Calu3 (cell line): ENCODE measurements at regions not wholly inside any gene's neighbourhood (a gene's known extent, or its start where the extent isn't known, plus 50 kb on each side); places are given as distances from the start of the nearest gene placed in this dataset.

Experiments
- BruUV-seq: library from RNA; stranded (reverse); fragments of 400-500 nt; replicated peaks from 2 replicates; lab custom pipeline; 2021; lab: Mats Ljungman, UMichigan
- CTCF ChIA-PET: fragments of 300-600 bp; sonication (Branson Sonifier 250); formaldehyde crosslinking; loops from one replicate; lab custom pipeline; 2022; ENCODE audit warnings: antibody characterized with exemption; lab: Charles Lee
- DNase-seq: peaks from one replicate; pipeline ENCODE4 v3.0.0; 2022
- H3K27ac Mint-ChIP-seq: one replicate; pipeline ENCODE4 v1.8.0; 2022; ENCODE audit warnings: mixed read lengths; ENCODE audit not compliant: unreplicated experiment
- H3K27me3 Mint-ChIP-seq: one replicate; pipeline ENCODE4 v1.8.0; 2022; ENCODE audit warnings: mixed read lengths; ENCODE audit not compliant: unreplicated experiment
- H3K36me3 Mint-ChIP-seq: one replicate; pipeline ENCODE4 v1.8.0; 2022; ENCODE audit warnings: mild to moderate bottlenecking, moderate library complexity, mixed read lengths; ENCODE audit not compliant: insufficient read depth, unreplicated experiment
- H3K4me1 Mint-ChIP-seq: one replicate; pipeline ENCODE4 v1.8.0; 2022; ENCODE audit warnings: mild to moderate bottlenecking, low read depth, mixed read lengths; ENCODE audit not compliant: unreplicated experiment
- H3K4me3 Mint-ChIP-seq: one replicate; pipeline ENCODE4 v1.8.0; 2022; ENCODE audit warnings: mild to moderate bottlenecking, low read depth, moderate library complexity, mixed read lengths; ENCODE audit not compliant: unreplicated experiment
- H3K9me3 Mint-ChIP-seq: one replicate; pipeline ENCODE4 v1.8.0; 2022; ENCODE audit warnings: low read depth, mixed read lengths; ENCODE audit not compliant: unreplicated experiment
- intact Hi-C: fragments of 100-400 bp; cut with micrococcal nuclease; formaldehyde crosslinking; loops from one replicate; pipeline ENCODE4 v1.10.0; 2022; ENCODE audit not compliant: unreplicated experiment
- TF ChIP-seq, protein P1 (sequence below): fragments of 200-600 bp; IDR thresholded peaks from one replicate; pipeline ENCODE4 v1.8.0; 2022; ENCODE audit warnings: antibody characterized with exemption; ENCODE audit not compliant: unreplicated experiment

DNA sequence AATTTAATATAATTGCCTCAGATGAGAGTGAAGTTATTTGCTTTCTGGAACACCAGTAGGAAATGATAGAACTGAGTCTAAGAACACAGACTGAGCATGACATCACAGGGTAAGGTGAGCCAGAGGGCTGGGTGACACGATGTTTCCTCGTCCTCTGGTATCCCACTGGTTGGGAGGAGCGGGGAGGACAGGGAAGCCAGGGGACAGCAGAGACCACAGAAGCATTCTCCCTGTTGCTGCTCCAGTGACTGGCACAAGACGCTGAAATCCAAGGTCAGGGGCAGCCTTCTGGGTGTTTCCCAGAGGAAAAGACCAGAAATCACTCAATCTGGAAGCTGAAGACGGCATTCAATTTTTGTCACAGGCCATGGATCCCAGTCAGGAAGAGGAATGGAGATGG is 363.4 kb upstream of the SOX11 start:
- H3K27ac Mint-ChIP-seq, result no peak overlapping the region
- intact Hi-C loops, result no loop called here
- TF ChIP-seq, protein P1, sequence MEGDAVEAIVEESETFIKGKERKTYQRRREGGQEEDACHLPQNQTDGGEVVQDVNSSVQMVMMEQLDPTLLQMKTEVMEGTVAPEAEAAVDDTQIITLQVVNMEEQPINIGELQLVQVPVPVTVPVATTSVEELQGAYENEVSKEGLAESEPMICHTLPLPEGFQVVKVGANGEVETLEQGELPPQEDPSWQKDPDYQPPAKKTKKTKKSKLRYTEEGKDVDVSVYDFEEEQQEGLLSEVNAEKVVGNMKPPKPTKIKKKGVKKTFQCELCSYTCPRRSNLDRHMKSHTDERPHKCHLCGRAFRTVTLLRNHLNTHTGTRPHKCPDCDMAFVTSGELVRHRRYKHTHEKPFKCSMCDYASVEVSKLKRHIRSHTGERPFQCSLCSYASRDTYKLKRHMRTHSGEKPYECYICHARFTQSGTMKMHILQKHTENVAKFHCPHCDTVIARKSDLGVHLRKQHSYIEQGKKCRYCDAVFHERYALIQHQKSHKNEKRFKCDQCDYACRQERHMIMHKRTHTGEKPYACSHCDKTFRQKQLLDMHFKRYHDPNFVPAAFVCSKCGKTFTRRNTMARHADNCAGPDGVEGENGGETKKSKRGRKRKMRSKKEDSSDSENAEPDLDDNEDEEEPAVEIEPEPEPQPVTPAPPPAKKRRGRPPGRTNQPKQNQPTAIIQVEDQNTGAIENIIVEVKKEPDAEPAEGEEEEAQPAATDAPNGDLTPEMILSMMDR, result no peak
- no TSS peak for BruUV-seq
- H3K27me3 Mint-ChIP-seq, result no peaks in the 10 kb centered on the region
- CTCF ChIA-PET, result no interaction called here
- no peak overlapping the region for H3K4me3 Mint-ChIP-seq
- DNase-seq, result no peak
- no peaks in the 10 kb centered on the region for H3K36me3 Mint-ChIP-seq
- H3K4me1 Mint-ChIP-seq, result no peaks in the 10 kb centered on the region
- H3K9me3 Mint-ChIP-seq, result peaks cover 9% of the 10 kb centered on the region

DNA sequence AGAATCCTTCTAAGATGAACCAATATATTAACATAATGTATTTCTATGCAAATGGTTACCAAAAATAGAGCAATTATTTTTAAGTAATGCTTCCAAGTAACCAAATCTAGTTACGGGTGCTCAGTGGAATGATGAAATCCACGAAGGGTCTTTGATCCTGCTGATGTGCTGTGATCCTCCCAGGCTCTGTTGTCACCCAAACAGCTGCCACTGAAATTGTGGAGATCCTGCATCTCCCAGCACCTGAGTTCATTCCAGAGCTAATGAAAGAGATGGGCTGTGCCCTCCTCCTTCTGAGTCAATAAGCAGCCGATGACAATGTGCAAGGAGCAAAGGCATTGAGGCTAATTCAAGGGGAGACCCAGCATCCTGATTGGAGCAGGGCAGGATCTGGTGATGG is 362.4 kb upstream of the SOX11 start:
- Mint-ChIP-seq H3K27ac (no peak overlapping the region), H3K27me3 (no peaks in the 10 kb centered on the region), H3K9me3 (peaks cover 8% of the 10 kb centered on the region), H3K4me3 (no peak overlapping the region), H3K36me3 (no peaks in the 10 kb centered on the region), H3K4me1 (no peaks in the 10 kb centered on the region)
- CTCF ChIA-PET, result no interaction called here
- BruUV-seq, result no TSS peak
- no peak for DNase-seq
- intact Hi-C loops, result no loop called here
- TF ChIP-seq, protein P1, result no peak

DNA sequence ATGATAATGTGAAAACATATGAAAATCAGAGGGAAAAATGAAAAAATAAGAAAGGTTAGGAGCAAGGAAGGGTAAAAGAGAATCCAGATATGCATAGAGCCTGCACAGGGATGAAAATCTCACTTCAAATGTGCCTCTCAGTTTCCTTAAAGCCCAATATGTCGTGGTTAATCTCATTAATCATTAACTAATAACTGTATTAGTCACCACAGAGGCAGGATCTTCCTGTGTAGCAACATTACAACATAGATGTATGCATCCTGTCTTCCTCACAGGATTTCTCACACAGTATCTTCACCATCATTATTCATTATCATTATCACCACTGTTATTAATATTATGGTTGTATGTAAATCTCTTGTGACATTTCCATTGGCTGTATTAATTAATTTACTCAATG is 361.2 kb upstream of the SOX11 start:
- Mint-ChIP-seq H3K9me3 (peaks cover 5% of the 10 kb centered on the region), H3K4me3 (no peak overlapping the region), H3K27me3 (no peaks in the 10 kb centered on the region), H3K27ac (no peak overlapping the region), H3K36me3 (no peaks in the 10 kb centered on the region), H3K4me1 (no peaks in the 10 kb centered on the region)
- BruUV-seq, result no TSS peak
- DNase-seq, result no peak
- CTCF ChIA-PET, result no interaction called here
- intact Hi-C loops, result no loop called here
- TF ChIP-seq, protein P1, result no peak

DNA sequence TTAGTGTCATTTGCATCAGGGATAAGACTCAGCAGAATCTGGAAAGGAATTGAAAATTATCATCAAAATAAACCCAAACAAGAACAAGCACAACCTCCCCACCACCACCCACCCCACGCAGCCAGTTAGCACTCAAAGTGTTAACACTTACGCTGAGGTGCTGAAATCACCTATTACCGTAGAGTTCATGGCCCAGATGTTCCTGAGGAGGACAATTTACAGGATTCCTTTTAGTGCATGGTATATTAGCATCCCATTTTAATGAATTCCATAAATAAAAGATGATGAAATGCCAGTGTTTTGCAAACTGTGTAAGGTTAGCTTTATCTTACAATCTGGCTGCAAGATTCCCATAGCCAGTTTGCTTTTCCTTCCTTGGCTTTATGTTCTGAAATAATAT is 359.3 kb upstream of the SOX11 start:
- intact Hi-C loops, result no loop called here
- CTCF ChIA-PET, result no interaction called here
- Mint-ChIP-seq H3K27me3 (no peaks in the 10 kb centered on the region), H3K9me3 (peaks cover 9% of the 10 kb centered on the region), H3K27ac (no peak overlapping the region), H3K36me3 (no peaks in the 10 kb centered on the region), H3K4me3 (no peak overlapping the region), H3K4me1 (no peaks in the 10 kb centered on the region)
- no peak for DNase-seq
- TF ChIP-seq, protein P1, result no peak
- no TSS peak for BruUV-seq
